LHCN-M2 (cell line): ENCODE measurements at regions not wholly inside any gene's neighbourhood (a gene's known extent, or its start where the extent isn't known, plus 50 kb on each side); places are given as distances from the start of the nearest gene placed in this dataset.

ENCODE experiments used
- DNase-seq: peaks from one replicate; pipeline ENCODE4 v3.0.0-alpha.2; 2012; ENCODE audit warnings: low read depth

GRCh38 chr1:192521734-192522133 is 53.8 kb upstream of the RGS1 start:
- no peak for DNase-seq

DNA sequence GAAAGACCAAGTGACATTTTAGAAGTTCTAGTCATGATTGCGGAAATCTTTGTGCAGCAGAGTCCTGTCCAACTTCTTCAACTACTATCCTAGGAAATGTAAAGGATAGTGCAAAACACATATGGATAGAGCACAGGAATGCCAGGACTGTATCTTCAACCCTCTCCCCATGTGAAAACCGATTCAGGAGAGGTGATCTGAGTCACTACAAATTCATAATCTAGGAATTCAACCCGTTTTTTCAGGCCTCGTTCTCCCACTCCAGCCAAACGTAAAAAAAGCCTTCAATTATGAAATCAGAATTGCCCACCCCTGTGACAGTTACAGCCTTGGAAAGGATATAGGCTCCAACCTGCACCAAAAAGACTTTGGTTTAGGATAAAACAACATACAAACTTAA is 52.9 kb upstream of the RGS1 start:
- no peak for DNase-seq

DNA sequence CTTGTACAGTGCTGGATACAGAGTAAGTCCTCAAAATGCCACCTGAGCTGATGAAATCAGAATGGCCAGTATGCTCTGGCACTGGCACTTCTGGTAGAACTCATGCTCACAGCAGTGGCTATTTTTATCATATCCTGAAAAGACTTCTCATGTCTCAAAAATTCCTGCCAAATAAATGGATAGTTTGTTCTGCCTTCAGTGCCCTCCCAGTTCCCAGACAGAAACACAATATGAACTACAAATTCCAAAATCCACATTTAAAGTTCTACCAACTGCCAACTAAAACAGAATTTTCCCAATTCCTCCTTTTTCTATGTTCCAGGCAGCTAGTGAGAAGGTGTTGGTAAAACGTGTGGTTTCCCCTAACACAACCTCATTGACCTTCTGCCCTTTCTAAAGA is 51.4 kb upstream of the RGS1 start:
- peak; percentile 75 for DNase-seq
